ENCODE measurements at regions not wholly inside any gene's neighbourhood (a gene's known extent, or its start where the extent isn't known, plus 50 kb on each side); places are given as distances from the start of the nearest gene placed in this dataset.

DNA sequence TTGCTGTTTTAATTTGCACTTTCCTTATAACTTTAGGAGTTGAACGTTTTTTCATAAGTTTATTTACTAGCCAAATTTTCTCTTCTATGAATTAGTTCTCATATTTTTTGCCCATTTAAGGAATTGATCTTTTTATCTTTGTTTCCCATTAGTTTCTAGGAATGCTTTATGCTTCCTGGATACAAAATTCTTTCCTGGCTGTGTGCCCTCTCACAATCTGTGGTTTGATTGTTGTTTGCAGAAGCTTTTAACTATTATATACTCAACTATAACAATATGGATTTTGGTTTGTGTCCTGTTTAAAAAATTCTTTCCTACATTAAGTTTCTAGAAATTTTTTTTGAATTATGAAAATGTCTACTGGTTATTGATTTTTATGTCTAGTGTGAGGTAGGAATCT, 206.3 kb downstream of the CSNK1G3 start:
- Mint-ChIP-seq H3K27me3 (ENCODE audit: low read depth) (no peaks in the 10 kb centered on the region), H3K27ac (no peak overlapping the region), H3K4me1 (peaks cover 9% of the 10 kb centered on the region), H3K4me3 (no peak overlapping the region), H3K9me3 (peaks cover 5% of the 10 kb centered on the region), H3K36me3 (no peaks in the 10 kb centered on the region)
- TF ChIP-seq, protein P1, sequence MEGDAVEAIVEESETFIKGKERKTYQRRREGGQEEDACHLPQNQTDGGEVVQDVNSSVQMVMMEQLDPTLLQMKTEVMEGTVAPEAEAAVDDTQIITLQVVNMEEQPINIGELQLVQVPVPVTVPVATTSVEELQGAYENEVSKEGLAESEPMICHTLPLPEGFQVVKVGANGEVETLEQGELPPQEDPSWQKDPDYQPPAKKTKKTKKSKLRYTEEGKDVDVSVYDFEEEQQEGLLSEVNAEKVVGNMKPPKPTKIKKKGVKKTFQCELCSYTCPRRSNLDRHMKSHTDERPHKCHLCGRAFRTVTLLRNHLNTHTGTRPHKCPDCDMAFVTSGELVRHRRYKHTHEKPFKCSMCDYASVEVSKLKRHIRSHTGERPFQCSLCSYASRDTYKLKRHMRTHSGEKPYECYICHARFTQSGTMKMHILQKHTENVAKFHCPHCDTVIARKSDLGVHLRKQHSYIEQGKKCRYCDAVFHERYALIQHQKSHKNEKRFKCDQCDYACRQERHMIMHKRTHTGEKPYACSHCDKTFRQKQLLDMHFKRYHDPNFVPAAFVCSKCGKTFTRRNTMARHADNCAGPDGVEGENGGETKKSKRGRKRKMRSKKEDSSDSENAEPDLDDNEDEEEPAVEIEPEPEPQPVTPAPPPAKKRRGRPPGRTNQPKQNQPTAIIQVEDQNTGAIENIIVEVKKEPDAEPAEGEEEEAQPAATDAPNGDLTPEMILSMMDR (IDR thresholded peaks at IDR 0.05; ENCODE audit: unreplicated experiment), result no peak
- no peak for DNase-seq (ENCODE audit: low spot score in 2 of 2, unreplicated experiment in 2 of 2)

DNA sequence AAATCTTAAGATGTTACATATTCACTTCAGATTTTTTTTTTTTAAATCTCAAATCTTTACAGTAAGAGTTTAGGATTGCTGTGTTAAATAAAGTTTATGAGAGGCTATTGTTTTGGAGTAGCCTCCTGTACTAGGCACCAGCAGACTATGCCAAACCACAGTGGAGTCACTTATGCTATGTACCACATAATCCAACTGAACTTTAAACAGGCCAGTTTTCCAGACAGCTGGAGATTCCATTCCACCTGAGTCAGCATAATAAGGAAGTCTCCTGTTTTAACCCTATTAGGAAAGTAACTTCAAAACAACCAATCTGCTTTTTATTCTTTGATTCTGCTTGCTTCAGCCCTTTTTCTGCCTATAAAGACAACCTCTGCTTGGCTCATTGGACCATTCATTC, 205.2 kb downstream of the CSNK1G3 start:
- DNase-seq (ENCODE audit: low spot score in 2 of 2, unreplicated experiment in 2 of 2), result no peak
- Mint-ChIP-seq H3K9me3 (peaks cover 15% of the 10 kb centered on the region), H3K4me3 (no peak overlapping the region), H3K4me1 (peaks cover 9% of the 10 kb centered on the region), H3K27me3 (ENCODE audit: low read depth) (no peaks in the 10 kb centered on the region), H3K36me3 (no peaks in the 10 kb centered on the region), H3K27ac (no peak overlapping the region)
- TF ChIP-seq, protein P1 (IDR thresholded peaks at IDR 0.05; ENCODE audit: unreplicated experiment), result no peak

DNA sequence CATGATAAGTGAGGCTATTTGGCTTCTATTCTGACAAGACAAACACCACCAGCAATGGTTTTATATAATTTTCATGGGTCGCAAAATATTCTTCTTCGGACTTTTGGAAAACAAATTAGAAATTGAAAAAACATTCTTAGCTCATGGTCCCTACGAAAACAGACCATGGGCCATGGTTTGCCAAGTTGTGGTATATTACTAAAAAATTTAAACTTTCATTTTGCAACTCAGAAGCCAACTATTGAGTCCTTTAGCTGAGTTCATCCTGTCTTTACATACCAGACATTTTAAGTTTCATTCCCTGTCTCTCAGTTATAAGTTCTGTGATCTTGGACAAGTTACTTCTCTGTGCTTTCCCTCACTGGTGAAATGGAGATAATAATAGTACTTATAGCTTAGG, 198.1 kb downstream of the CSNK1G3 start:
- Mint-ChIP-seq H3K27ac (no peak overlapping the region), H3K4me1 (peaks cover 6% of the 10 kb centered on the region), H3K36me3 (peaks cover 3% of the 10 kb centered on the region), H3K27me3 (ENCODE audit: low read depth) (no peaks in the 10 kb centered on the region), H3K9me3 (peaks cover 44% of the 10 kb centered on the region), H3K4me3 (no peak overlapping the region)
- no peak for DNase-seq (ENCODE audit: low spot score in 2 of 2, unreplicated experiment in 2 of 2)
- TF ChIP-seq, protein P1 (IDR thresholded peaks at IDR 0.05; ENCODE audit: unreplicated experiment), result no peak

DNA sequence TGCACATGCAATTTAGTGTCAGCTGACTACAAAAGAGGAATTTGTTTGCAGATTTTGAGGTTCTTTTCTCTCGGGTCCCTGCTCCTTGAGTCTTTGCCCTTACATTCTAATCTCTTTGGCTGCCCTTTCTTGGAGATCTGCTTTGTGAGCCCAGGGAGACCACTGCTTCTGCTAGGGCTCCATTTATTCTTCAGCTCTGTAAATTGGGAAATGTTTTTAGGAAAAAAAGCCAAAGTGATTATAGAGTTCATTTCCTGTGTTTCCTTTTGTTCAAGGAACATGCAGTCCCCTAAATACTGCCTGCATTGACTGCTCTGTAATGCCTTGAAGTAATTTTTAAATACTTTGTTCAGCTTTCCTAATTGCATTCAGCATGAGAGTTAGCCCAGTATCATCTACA, 197.4 kb downstream of the CSNK1G3 start:
- peaks cover 44% of the 10 kb centered on the region for H3K9me3 Mint-ChIP-seq
- peaks cover 6% of the 10 kb centered on the region for H3K4me1 Mint-ChIP-seq
- H3K27me3 Mint-ChIP-seq (ENCODE audit: low read depth), result no peaks in the 10 kb centered on the region
- TF ChIP-seq, protein P1 (IDR thresholded peaks at IDR 0.05; ENCODE audit: unreplicated experiment), result no peak
- H3K4me3 Mint-ChIP-seq, result no peak overlapping the region
- peaks cover 3% of the 10 kb centered on the region for H3K36me3 Mint-ChIP-seq
- no peak overlapping the region for H3K27ac Mint-ChIP-seq
- no peak for DNase-seq (ENCODE audit: low spot score in 2 of 2, unreplicated experiment in 2 of 2)

DNA sequence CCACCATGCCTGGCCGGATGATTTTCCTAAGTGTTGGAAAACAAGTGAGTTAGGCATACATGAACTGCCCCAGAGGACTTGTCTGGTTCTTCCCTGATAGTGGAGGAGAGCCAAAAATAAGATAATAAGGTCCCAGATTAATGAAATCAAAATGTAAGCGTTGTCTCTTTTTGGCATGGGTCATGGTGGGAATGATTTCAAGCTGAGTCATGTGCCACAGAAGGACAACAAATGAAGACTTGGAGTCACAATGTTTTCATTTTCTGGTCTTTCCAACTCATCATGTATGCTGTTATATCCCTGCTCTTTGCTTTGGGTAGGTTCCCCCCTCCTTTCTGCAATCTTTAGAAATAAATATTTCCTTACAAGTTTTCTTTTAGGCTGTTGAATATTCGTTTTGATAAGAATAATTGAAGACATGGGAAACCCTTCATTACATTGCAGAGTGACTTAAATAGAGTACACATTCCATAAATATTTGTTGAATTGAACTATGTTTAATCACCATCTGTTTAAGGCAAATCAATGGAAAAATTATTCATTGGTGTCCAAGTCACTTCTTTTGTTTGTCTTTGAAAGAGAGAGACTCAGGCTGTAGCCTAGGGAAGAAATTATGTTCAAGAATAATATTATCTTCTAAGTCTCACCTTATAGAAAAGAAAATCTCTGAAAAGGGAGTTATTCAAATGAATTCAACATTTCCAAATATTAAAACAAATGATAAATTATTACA, 196.3 kb downstream of the CSNK1G3 start:
- no peaks in the 10 kb centered on the region for H3K27me3 Mint-ChIP-seq (ENCODE audit: low read depth)
- H3K4me1 Mint-ChIP-seq, result peaks cover 6% of the 10 kb centered on the region
- H3K27ac Mint-ChIP-seq, result no peak overlapping the region
- H3K4me3 Mint-ChIP-seq, result no peak overlapping the region
- H3K9me3 Mint-ChIP-seq, result peaks cover 40% of the 10 kb centered on the region
- no peak for DNase-seq (ENCODE audit: low spot score in 2 of 2, unreplicated experiment in 2 of 2)
- H3K36me3 Mint-ChIP-seq, result peaks cover 3% of the 10 kb centered on the region
- TF ChIP-seq, protein P1 (IDR thresholded peaks at IDR 0.05; ENCODE audit: unreplicated experiment), result no peak
